Endothelial cell of umbilical vein (primary cell): ENCODE measurements at regions not wholly inside any gene's neighbourhood (a gene's known extent, or its start where the extent isn't known, plus 50 kb on each side); places are given as distances from the start of the nearest gene placed in this dataset.
"Not testable (repeated sequence)": the region's sequence is repeated elsewhere in the genome, so short reads cannot be mapped to it uniquely, and the experiment has no call there.

Experiments
- BruUV-seq: library from RNA; stranded (reverse); fragments of 400-500 nt; replicated peaks from 2 replicates; lab custom pipeline; 2021; lab: Mats Ljungman, UMichigan
- CTCF ChIA-PET: fragments of 300-600, 350-600 bp; sonication (Branson Sonifier 250); formaldehyde crosslinking; loops from one replicate; lab custom pipeline; 2021; ENCODE audit warnings: antibody characterized with exemption, inconsistent platforms; lab: Charles Lee
- POLR2A ChIA-PET: fragments of 300-600, 350-600 bp; sonication (Branson Sonifier 250); formaldehyde crosslinking; loops from one replicate; lab custom pipeline; 2021; ENCODE audit warnings: antibody characterized with exemption, inconsistent platforms; lab: Charles Lee
- DNase-seq: peaks from one replicate; pipeline ENCODE4 v3.0.0-alpha.2; 2011; ENCODE audit warnings: low read depth, low spot score
- FAIRE-seq: peaks from 2 replicates; lab custom pipeline; 2011; peaks lifted over from hg19 to GRCh38; lab: Jason Lieb, UNC
- H2AFZ ChIP-seq: 2 replicates; pipeline ENCODE4 v1.6.0; 2012; ENCODE audit warnings: low read depth, low read length, control low read depth, inconsistent platforms
- H3K27ac ChIP-seq: 2 replicates; pipeline ENCODE4 v1.5.1; 2011; ENCODE audit warnings: low read depth, mild to moderate bottlenecking, control low read depth, low read length, moderate library complexity; ENCODE audit not compliant: insufficient read depth
- H3K27me3 ChIP-seq, 2 experiments: 2 replicates each; pipeline versions ENCODE4 v1.6.0 to v1.6.1; 2011; ENCODE audit warnings: low read length in 2 of 2, mixed read lengths in 1 of 2; ENCODE audit not compliant: control insufficient read depth in 2 of 2, insufficient read depth in 2 of 2
- H3K36me3 ChIP-seq, 2 experiments: 2 replicates in 1 of 2; 3 replicates in 1 of 2; pipeline ENCODE4 v1.5.1; 2011; ENCODE audit warnings: low read length in 2 of 2, mild to moderate bottlenecking in 1 of 2, moderate library complexity in 1 of 2; ENCODE audit not compliant: control insufficient read depth in 2 of 2, insufficient read depth in 2 of 2; ENCODE audit errors: extremely low read depth in 1 of 2
- H3K4me1 ChIP-seq: 3 replicates; pipeline ENCODE4 v1.5.1; 2011; ENCODE audit warnings: mild to moderate bottlenecking, low read length; ENCODE audit not compliant: control insufficient read depth, insufficient read depth; ENCODE audit errors: extremely low read depth
- H3K4me2 ChIP-seq: 2 replicates; pipeline ENCODE4 v1.6.1; 2011; ENCODE audit warnings: low read length, control low read depth, mixed read lengths; ENCODE audit not compliant: insufficient read depth
- H3K4me3 ChIP-seq, 3 experiments: fragments of 200-600 bp in 1 of 3; sonication (generic), shearing (Covaris generic) in 1 of 3; replicated peaks in 1 of 3; 2 replicates each; pipeline ENCODE4 v1.5.1; 2011 to 2016; ENCODE audit warnings: control low read depth in 3 of 3, low read length in 3 of 3, mild to moderate bottlenecking in 2 of 3, inconsistent platforms in 1 of 3, low read depth in 1 of 3, moderate library complexity in 1 of 3; ENCODE audit not compliant: insufficient read depth in 1 of 3
- H3K79me2 ChIP-seq: 2 replicates; pipeline ENCODE4 v1.6.0; 2012; ENCODE audit warnings: low read length, inconsistent platforms; ENCODE audit not compliant: control insufficient read depth, insufficient read depth
- H3K9ac ChIP-seq: replicated peaks from 2 replicates; pipeline ENCODE3; 2011; ENCODE audit warnings: low read length, control low read depth; ENCODE audit not compliant: insufficient read depth; ENCODE audit errors: extremely low read depth
- H3K9me1 ChIP-seq: replicated peaks from 3 replicates; pipeline ENCODE4 v1.6.0; 2011; ENCODE audit warnings: mild to moderate bottlenecking, low read length; ENCODE audit not compliant: control insufficient read depth, insufficient read depth; ENCODE audit errors: extremely low read depth
- H3K9me3 ChIP-seq: replicated peaks from 2 replicates; pipeline ENCODE4 v1.5.1; 2012; ENCODE audit warnings: low read length, inconsistent platforms; ENCODE audit not compliant: control insufficient read depth, insufficient read depth
- H4K20me1 ChIP-seq: replicated peaks from 2 replicates; pipeline ENCODE3; 2011; ENCODE audit warnings: mild to moderate bottlenecking, low read length; ENCODE audit not compliant: control insufficient read depth, insufficient read depth; ENCODE audit errors: extremely low read depth
- FOS ChIP-seq: IDR thresholded peaks from 2 replicates; pipeline ENCODE4 v1.6.1; 2011; ENCODE audit warnings: mild to moderate bottlenecking, low read length, moderate library complexity, borderline replicate concordance; ENCODE audit not compliant: insufficient read depth
- MYC ChIP-seq: IDR thresholded peaks from one replicate; pipeline ENCODE4 v1.6.1; 2011; ENCODE audit warnings: mild to moderate bottlenecking, low read depth, low read length
- POLR2A ChIP-seq: IDR thresholded peaks from 2 replicates; pipeline ENCODE4 v1.6.1; 2012; ENCODE audit warnings: low read depth, mild to moderate bottlenecking, control low read depth, low read length
- dilution Hi-C: fragments of 300-500 bp; cut with MboI; formaldehyde crosslinking; loops from one replicate; pipeline ENCODE4 v1.15.0; 2019; ENCODE audit warnings: low sequenced_read_pairs; ENCODE audit not compliant: extremely low pct_ligation_motif_present
- intact Hi-C: fragments of 100-400 bp; cut with micrococcal nuclease; formaldehyde crosslinking; loops from one replicate; pipeline ENCODE4 v1.10.0; 2022

GRCh38 chr2:174673440-174673839 is 75.8 kb upstream of the WIPF1 start:
- no peak overlapping the region for H3K4me2 ChIP-seq
- H3K9me3 ChIP-seq: no peaks in the 10 kb centered on the region
- BruUV-seq: no TSS peak
- no peak for DNase-seq
- no peak for TF ChIP-seq MYC
- TF ChIP-seq POLR2A: no peak
- no peak for TF ChIP-seq FOS
- dilution Hi-C loops: no loop called here
- H3K4me3 ChIP-seq: no peak overlapping the region
- POLR2A ChIA-PET: no interaction called here
- CTCF ChIA-PET: interaction anchor here (0.8 to 1.7 kb wide), 2 partner anchors 11 to 14 kb away, joined by 3 read pairs; no protein-coding TSS in a partner anchor
- FAIRE-seq: no peak
- intact Hi-C loops: no loop called here
- no peak overlapping the region for H2AFZ ChIP-seq
- no peak overlapping the region for H3K9ac ChIP-seq
- no peaks in the 10 kb centered on the region for H3K4me1 ChIP-seq
- H3K27me3 ChIP-seq: no peaks in the 10 kb centered on the region
- H3K79me2 ChIP-seq: peaks cover 3% of the 10 kb centered on the region
- no peaks in the 10 kb centered on the region for H3K9me1 ChIP-seq
- peaks cover 0 to 2% of the 10 kb centered on the region in 2 experiments for H3K36me3 ChIP-seq
- no peaks in the 10 kb centered on the region for H4K20me1 ChIP-seq
- no peak overlapping the region for H3K27ac ChIP-seq

- dilution Hi-C loops, intact Hi-C loops, H2AFZ ChIP-seq, H3K4me3 ChIP-seq, H3K4me1 ChIP-seq, H4K20me1 ChIP-seq, POLR2A ChIA-PET, H3K9me1 ChIP-seq, CTCF ChIA-PET, DNase-seq, H3K79me2 ChIP-seq, BruUV-seq, FAIRE-seq, H3K27ac ChIP-seq, H3K9me3 ChIP-seq, H3K27me3 ChIP-seq, H3K9ac ChIP-seq, H3K36me3 ChIP-seq, H3K4me2 ChIP-seq: not testable (repeated sequence)
Observed at GRCh38 chr2:174671532-174671931, 73.9 kb upstream of the WIPF1 start.
